ENCODE measurements at regions not wholly inside any gene's neighbourhood (a gene's known extent, or its start where the extent isn't known, plus 50 kb on each side); places are given as distances from the start of the nearest gene placed in this dataset.

DNA sequence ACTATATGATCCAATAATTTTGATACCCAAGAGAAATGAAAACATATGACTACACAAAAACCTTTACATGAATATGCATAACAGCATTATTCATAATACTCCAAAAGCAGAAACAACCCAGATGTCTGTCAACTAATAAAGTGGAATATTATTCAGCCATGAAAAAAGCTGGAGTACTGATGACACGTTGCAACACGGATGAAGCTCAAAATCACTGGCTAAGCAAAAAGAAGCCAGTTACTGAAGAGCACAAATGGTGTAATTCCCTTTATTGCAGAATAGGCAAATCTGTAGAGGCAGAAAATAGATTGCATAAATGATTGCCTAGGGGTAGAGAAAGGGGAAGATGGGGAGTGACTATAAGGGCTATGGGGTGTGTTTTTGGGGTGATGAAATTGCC, 117.6 kb upstream of the FGF3 start:
- H3K36me3 ChIP-seq (ENCODE audit: insufficient read depth, low read length, poor library complexity, severe bottlenecking): no peaks in the 10 kb centered on the region
- BruUV-seq (replicated peaks): no TSS peak
- POLR2A ChIA-PET (ENCODE audit: low non-redundant PET): no interaction called here
- no peaks in the 10 kb centered on the region for H3K4me1 ChIP-seq (ENCODE audit: insufficient read depth, low read length, poor library complexity, severe bottlenecking)
- TF ChIP-seq, protein P1, sequence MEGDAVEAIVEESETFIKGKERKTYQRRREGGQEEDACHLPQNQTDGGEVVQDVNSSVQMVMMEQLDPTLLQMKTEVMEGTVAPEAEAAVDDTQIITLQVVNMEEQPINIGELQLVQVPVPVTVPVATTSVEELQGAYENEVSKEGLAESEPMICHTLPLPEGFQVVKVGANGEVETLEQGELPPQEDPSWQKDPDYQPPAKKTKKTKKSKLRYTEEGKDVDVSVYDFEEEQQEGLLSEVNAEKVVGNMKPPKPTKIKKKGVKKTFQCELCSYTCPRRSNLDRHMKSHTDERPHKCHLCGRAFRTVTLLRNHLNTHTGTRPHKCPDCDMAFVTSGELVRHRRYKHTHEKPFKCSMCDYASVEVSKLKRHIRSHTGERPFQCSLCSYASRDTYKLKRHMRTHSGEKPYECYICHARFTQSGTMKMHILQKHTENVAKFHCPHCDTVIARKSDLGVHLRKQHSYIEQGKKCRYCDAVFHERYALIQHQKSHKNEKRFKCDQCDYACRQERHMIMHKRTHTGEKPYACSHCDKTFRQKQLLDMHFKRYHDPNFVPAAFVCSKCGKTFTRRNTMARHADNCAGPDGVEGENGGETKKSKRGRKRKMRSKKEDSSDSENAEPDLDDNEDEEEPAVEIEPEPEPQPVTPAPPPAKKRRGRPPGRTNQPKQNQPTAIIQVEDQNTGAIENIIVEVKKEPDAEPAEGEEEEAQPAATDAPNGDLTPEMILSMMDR (conservative IDR thresholded peaks at IDR 0.05; ENCODE audit: low read depth, low read length): no peak
- TF ChIP-seq EZH2 (IDR thresholded peaks at IDR 0.05; ENCODE audit: borderline replicate concordance, low read depth, low read length, poor library complexity, severe bottlenecking): no peak
- no peaks in the 10 kb centered on the region for H3K27me3 ChIP-seq (replicated peaks; ENCODE audit: insufficient read depth, low read depth, low read length, poor library complexity)
- no peak for DNase-seq (ENCODE audit: low spot score)
- intact Hi-C loops (cut with micrococcal nuclease; ENCODE audit: unreplicated experiment): no loop called here
- no peaks in the 10 kb centered on the region for H3K9me3 ChIP-seq (ENCODE audit: low read depth, low read length, poor library complexity, severe bottlenecking)
- H3K4me3 ChIP-seq (ENCODE audit: low read depth, low read length, poor library complexity, severe bottlenecking): no peak overlapping the region
- CTCF ChIA-PET: no interaction called here
- no peak overlapping the region for H3K27ac ChIP-seq (ENCODE audit: low read depth, low read length, poor library complexity, severe bottlenecking)

- ChIA-PET CTCF (no interaction called here), POLR2A (ENCODE audit: low non-redundant PET) (no interaction called here)
- no peak for DNase-seq (ENCODE audit: low spot score)
- Histone ChIP-seq H3K36me3 (ENCODE audit: insufficient read depth, low read length, poor library complexity, severe bottlenecking) (no peaks in the 10 kb centered on the region), H3K27me3 (replicated peaks; ENCODE audit: insufficient read depth, low read depth, low read length, poor library complexity) (no peaks in the 10 kb centered on the region), H3K4me1 (ENCODE audit: insufficient read depth, low read length, poor library complexity, severe bottlenecking) (no peaks in the 10 kb centered on the region), H3K9me3 (ENCODE audit: low read depth, low read length, poor library complexity, severe bottlenecking) (no peaks in the 10 kb centered on the region), H3K27ac (ENCODE audit: low read depth, low read length, poor library complexity, severe bottlenecking) (no peak overlapping the region), H3K4me3 (ENCODE audit: low read depth, low read length, poor library complexity, severe bottlenecking) (no peak overlapping the region)
- no TSS peak for BruUV-seq (replicated peaks)
- intact Hi-C loops (cut with micrococcal nuclease; ENCODE audit: unreplicated experiment): no loop called here
- no peak for TF ChIP-seq EZH2 (IDR thresholded peaks at IDR 0.05; ENCODE audit: borderline replicate concordance, low read depth, low read length, poor library complexity, severe bottlenecking)
- TF ChIP-seq, protein P1 (conservative IDR thresholded peaks at IDR 0.05; ENCODE audit: low read depth, low read length): no peak
Measured at GRCh38 chr11:69938206-69938605, 119.0 kb upstream of the FGF3 start.

GRCh38 chr11:69939551-69940245, 120.5 kb upstream of the FGF3 start:
- DNase-seq (ENCODE audit: low spot score): no peak
- H3K27ac ChIP-seq (ENCODE audit: low read depth, low read length, poor library complexity, severe bottlenecking): no peak overlapping the region
- no peaks in the 10 kb centered on the region for H3K9me3 ChIP-seq (ENCODE audit: low read depth, low read length, poor library complexity, severe bottlenecking)
- ChIA-PET POLR2A (ENCODE audit: low non-redundant PET) (no interaction called here), CTCF (no interaction called here)
- TF ChIP-seq, protein P1 (conservative IDR thresholded peaks at IDR 0.05; ENCODE audit: low read depth, low read length): no peak
- TF ChIP-seq EZH2 (IDR thresholded peaks at IDR 0.05; ENCODE audit: borderline replicate concordance, low read depth, low read length, poor library complexity, severe bottlenecking): no peak
- H3K4me3 ChIP-seq (ENCODE audit: low read depth, low read length, poor library complexity, severe bottlenecking): no peak overlapping the region
- H3K36me3 ChIP-seq (ENCODE audit: insufficient read depth, low read length, poor library complexity, severe bottlenecking): no peaks in the 10 kb centered on the region
- no peaks in the 10 kb centered on the region for H3K27me3 ChIP-seq (replicated peaks; ENCODE audit: insufficient read depth, low read depth, low read length, poor library complexity)
- no TSS peak for BruUV-seq (replicated peaks)
- no peaks in the 10 kb centered on the region for H3K4me1 ChIP-seq (ENCODE audit: insufficient read depth, low read length, poor library complexity, severe bottlenecking)
- intact Hi-C loops (cut with micrococcal nuclease; ENCODE audit: unreplicated experiment): no loop called here

Measured in A673 (cell line).